BE2C (cell line): ENCODE measurements at regions not wholly inside any gene's neighbourhood (a gene's known extent, or its start where the extent isn't known, plus 50 kb on each side); places are given as distances from the start of the nearest gene placed in this dataset.

ENCODE experiments used
- DNase-seq: peaks from one replicate; pipeline ENCODE4 v3.0.0-alpha.2; 2020
- H3K27me3 ChIP-seq: fragments of 250-450 bp; sonication (Bioruptor Pico); 2 replicates; pipeline ENCODE4 v1.5.1; 2020; ENCODE audit warnings: mild to moderate bottlenecking
- H3K36me3 ChIP-seq: fragments of 250-450 bp; sonication (Bioruptor Pico); 2 replicates; pipeline ENCODE4 v1.5.1; 2020; ENCODE audit warnings: mild to moderate bottlenecking
- H3K4me1 ChIP-seq: fragments of 250-450 bp; sonication (Bioruptor Pico); 2 replicates; pipeline ENCODE4 v1.5.1; 2020
- H3K4me3 ChIP-seq: 2 replicates; pipeline ENCODE4 v1.5.1; 2011; ENCODE audit warnings: low read depth, low read length
- H3K9me3 ChIP-seq: fragments of 250-450 bp; sonication (Bioruptor Pico); 2 replicates; pipeline ENCODE4 v1.5.1; 2020
- CTCF ChIP-seq: IDR thresholded peaks from 2 replicates; pipeline ENCODE4 v1.5.1; 2012; ENCODE audit warnings: mild to moderate bottlenecking, low read depth, low read length

GRCh38 chr6:165881806-165882205, 218.8 kb upstream of the PDE10A start:
- TF ChIP-seq CTCF, result no peak
- no peaks in the 10 kb centered on the region for H3K9me3 ChIP-seq
- H3K27me3 ChIP-seq, result no peaks in the 10 kb centered on the region
- DNase-seq, result no peak
- no peaks in the 10 kb centered on the region for H3K4me1 ChIP-seq
- no peak overlapping the region for H3K4me3 ChIP-seq
- no peaks in the 10 kb centered on the region for H3K36me3 ChIP-seq

DNA sequence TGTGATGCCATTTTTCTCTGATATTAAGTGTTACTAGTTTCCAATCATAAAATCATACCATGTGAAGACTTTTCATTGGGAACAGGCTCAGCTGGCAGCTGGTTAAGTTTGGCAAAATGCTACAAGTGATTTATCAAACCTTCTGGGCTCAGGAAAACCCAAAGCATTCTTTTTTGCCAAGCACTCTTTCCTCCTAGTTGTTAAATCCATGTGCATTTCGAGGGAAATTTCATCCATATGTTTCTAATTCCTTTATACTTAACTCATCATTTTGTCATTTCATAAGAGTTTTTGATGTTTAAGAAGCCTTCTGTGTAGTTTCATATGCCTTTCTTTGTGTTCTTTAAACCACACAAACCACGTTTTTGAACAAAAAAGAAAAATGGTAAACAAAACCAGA, 217.6 kb upstream of the PDE10A start:
- DNase-seq, result no peak
- no peaks in the 10 kb centered on the region for H3K9me3 ChIP-seq
- no peaks in the 10 kb centered on the region for H3K27me3 ChIP-seq
- H3K36me3 ChIP-seq, result no peaks in the 10 kb centered on the region
- no peak overlapping the region for H3K4me3 ChIP-seq
- TF ChIP-seq CTCF, result no peak
- H3K4me1 ChIP-seq, result no peaks in the 10 kb centered on the region

DNA sequence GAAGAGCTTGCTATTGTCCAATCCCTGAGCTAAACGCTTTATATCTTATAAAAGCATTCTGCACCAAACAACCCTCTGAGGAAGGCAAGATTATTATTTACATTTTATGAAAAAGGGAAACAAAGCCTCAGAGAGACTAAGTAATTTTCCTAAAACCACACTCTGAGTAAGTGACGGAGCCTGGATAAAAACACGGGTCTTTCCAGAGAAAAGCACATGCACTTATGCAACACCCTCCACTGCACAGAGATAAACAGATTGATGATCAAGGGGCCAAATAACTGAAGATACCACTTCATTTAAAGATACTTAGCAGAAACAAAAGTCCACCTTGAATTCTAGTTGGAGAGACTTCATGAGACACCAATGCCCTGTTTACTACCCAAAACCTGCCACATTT, 214.7 kb upstream of the PDE10A start:
- no peak for TF ChIP-seq CTCF
- Histone ChIP-seq H3K4me3 (no peak overlapping the region), H3K9me3 (no peaks in the 10 kb centered on the region), H3K36me3 (no peaks in the 10 kb centered on the region), H3K4me1 (no peaks in the 10 kb centered on the region), H3K27me3 (peaks cover 4% of the 10 kb centered on the region; the same call in 1 of the 2 replicates)
- DNase-seq, result no peak

DNA sequence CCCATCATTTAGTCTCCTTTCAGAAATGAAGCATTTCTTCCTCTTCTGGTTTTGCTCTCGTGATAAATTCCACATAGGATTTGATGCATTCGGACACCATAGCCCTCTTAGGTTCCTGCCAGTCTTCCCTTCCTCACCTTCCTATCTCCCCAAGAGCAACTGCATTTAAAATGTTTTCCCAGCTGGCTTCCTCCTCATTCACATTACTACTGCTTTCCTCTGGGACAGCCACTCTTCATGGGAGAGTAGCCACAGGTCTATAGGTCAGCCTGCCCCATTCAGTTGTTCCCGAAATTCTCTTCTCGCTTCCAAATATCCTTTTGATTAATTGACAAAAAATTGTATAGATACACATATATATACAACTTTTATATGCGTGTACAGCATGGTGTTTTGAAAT, 214.2 kb upstream of the PDE10A start:
- Histone ChIP-seq H3K36me3 (no peaks in the 10 kb centered on the region), H3K9me3 (no peaks in the 10 kb centered on the region), H3K4me3 (no peak overlapping the region), H3K27me3 (peaks cover 4% of the 10 kb centered on the region; the same call in 1 of the 2 replicates), H3K4me1 (no peaks in the 10 kb centered on the region)
- TF ChIP-seq CTCF, result no peak
- no peak for DNase-seq

- no peak for TF ChIP-seq CTCF
- DNase-seq, result no peak
- H3K4me3 ChIP-seq, result no peak overlapping the region
- H3K36me3 ChIP-seq, result no peaks in the 10 kb centered on the region
- H3K9me3 ChIP-seq, result no peaks in the 10 kb centered on the region
- H3K4me1 ChIP-seq, result no peaks in the 10 kb centered on the region
- peaks cover 4% of the 10 kb centered on the region; the same call in 1 of the 2 replicates for H3K27me3 ChIP-seq
Measured at GRCh38 chr6:165876588-165876987, 213.5 kb upstream of the PDE10A start.

- no peak overlapping the region for H3K4me3 ChIP-seq
- no peak for TF ChIP-seq CTCF
- H3K27me3 ChIP-seq, result peaks cover 4% of the 10 kb centered on the region; the same call in 1 of the 2 replicates
- no peak for DNase-seq
- no peaks in the 10 kb centered on the region for H3K9me3 ChIP-seq
- no peaks in the 10 kb centered on the region for H3K4me1 ChIP-seq
- no peaks in the 10 kb centered on the region for H3K36me3 ChIP-seq
Measured at GRCh38 chr6:165875946-165876345, 212.9 kb upstream of the PDE10A start.
